GM13976 (cell line): ENCODE measurements at regions not wholly inside any gene's neighbourhood (a gene's known extent, or its start where the extent isn't known, plus 50 kb on each side); places are given as distances from the start of the nearest gene placed in this dataset.

ENCODE experiments used
- DNase-seq: peaks from one replicate; pipeline ENCODE4 v3.0.0; 2012; ENCODE audit warnings: low spot score
- in situ Hi-C: fragments of 300-500 bp; cut with MboI; formaldehyde crosslinking; loops from one replicate; pipeline ENCODE4 v1.12.0; 2022; ENCODE audit warnings: low sequenced_read_pairs, mixed read lengths, inconsistent platforms; ENCODE audit not compliant: unreplicated experiment
- TF ChIP-seq, protein P1 (sequence below): IDR thresholded peaks from 2 replicates; pipeline ENCODE4 v1.5.1; 2012; ENCODE audit warnings: borderline replicate concordance, mild to moderate bottlenecking; ENCODE audit not compliant: insufficient read depth; ENCODE audit errors: extremely low read depth, missing control alignments, control extremely low read depth

GRCh38 chr3:193972832-193973231 lies 163.1 kb upstream of the HES1 start:
- TF ChIP-seq, protein P1, sequence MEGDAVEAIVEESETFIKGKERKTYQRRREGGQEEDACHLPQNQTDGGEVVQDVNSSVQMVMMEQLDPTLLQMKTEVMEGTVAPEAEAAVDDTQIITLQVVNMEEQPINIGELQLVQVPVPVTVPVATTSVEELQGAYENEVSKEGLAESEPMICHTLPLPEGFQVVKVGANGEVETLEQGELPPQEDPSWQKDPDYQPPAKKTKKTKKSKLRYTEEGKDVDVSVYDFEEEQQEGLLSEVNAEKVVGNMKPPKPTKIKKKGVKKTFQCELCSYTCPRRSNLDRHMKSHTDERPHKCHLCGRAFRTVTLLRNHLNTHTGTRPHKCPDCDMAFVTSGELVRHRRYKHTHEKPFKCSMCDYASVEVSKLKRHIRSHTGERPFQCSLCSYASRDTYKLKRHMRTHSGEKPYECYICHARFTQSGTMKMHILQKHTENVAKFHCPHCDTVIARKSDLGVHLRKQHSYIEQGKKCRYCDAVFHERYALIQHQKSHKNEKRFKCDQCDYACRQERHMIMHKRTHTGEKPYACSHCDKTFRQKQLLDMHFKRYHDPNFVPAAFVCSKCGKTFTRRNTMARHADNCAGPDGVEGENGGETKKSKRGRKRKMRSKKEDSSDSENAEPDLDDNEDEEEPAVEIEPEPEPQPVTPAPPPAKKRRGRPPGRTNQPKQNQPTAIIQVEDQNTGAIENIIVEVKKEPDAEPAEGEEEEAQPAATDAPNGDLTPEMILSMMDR, result no peak
- no peak for DNase-seq
- in situ Hi-C loops, result loop anchor here (25.0 kb wide), 1 partner anchor 339 kb away; no protein-coding TSS in a partner anchor

DNA sequence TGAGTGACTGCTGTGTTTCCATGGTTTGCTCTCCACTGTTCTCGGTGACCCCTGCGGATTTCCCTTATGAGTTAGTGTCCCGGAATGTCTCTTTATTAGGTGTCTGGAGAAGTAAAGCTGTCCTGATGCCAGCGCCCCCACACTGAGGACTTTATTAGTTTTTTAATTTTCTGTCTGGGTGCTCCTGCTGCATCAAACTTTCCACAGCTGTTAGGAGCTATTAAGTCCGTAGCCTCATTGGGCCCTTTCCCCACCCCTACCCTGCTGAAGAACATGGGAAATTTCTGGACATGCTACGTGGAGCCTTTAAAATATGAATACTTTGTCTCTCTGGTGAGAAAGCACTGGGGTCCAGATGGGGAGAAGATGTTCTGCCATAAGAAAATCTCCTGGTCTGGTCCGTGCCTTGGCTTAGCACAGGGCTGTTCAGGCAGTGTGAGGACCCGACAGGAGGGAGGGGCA lies 161.7 kb upstream of the HES1 start:
- in situ Hi-C loops, result loop anchor here (25.0 kb wide), 1 partner anchor 338 kb away; no protein-coding TSS in a partner anchor
- TF ChIP-seq, protein P1, result no peak

DNA sequence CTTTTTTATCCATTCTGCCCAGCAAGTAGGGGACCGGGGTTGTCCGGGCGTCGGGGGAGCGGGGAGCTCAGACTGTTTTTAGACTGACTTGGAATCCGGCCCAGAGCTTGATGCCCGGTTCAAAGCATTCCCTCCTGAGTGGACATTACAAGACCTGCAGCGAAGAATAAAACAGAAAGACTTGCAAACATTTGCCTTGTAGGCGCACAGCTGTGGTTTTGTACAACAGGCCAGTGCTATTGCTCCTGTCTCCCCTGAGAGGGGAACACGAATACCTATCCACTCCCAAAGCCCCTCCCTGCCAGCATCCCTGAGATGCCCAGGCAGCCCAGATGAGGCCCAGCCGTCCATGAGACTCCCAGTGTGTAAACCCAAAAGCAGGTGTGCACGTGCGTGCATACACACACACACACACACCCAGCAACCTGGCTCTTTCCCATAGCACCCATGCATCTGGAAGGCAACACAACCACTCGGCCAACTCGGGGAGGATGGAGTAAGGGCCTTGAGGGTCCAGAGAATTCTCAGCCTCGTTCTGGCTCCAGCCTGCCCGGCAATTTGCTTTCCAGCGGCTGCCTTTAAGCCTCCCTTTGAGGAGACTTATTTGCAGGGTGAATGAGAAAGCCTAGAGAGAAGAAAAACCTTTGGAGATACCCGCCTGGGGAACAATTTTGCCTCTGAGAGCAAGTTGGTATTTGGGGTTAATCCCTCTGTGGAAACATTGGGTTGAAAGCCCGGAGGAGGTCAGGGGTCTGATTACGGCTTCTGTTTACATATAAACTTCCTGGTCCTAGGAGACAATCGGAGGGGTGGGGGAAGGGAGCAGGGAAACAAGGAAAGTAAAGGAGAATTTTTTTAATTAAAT lies 161.0 kb upstream of the HES1 start:
- in situ Hi-C loops, result loop anchor here (25.0 kb wide), 1 partner anchor 337 kb away; no protein-coding TSS in a partner anchor
- no peak for DNase-seq
- TF ChIP-seq, protein P1, result no peak

More for the DNA sequence above, 161.7 kb upstream of the HES1 start:
- DNase-seq, result no peak

GRCh38 chr3:193977622-193978021 lies 158.3 kb upstream of the HES1 start:
- in situ Hi-C loops, result no loop called here
- TF ChIP-seq, protein P1, result no peak
- no peak for DNase-seq

DNA sequence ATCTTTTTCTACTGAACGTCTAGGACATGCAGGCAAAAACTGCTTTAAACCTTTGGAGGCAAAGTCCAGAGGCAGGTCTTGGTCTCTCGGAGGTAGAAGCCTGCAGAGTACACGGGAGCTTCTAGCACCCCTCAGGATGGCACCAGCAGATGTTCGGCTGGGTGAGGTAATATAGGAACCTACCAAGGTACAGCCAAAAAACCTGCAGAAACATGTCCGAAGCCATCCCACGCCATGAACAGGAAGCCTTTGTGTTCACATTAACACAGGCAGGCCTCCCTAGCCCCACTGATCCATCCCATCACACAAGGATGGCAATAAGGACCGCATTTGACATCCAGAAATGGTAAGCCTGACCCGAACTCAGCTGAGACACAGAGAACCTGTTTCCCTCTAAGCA lies 157.9 kb upstream of the HES1 start:
- no peak for DNase-seq
- TF ChIP-seq, protein P1, result no peak
- in situ Hi-C loops, result no loop called here

DNA sequence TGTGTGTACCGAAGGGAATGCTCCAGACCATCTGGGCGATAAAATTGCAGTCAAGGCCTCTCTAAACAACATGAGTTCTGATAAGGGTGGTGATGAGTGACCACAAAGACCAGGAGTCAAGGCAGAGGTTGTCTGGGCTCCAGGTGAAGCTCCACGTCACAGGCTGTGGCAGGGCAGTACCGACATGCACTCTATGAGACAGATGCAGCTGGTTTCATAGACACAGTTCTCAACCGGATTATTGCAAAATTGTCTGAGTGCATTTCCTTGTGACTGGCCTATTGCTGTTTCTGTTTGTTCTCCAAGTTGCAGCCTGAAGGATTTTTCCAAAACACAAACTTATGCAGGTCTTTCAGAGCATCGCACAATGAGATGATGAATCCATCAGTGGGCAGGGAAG lies 157.5 kb upstream of the HES1 start:
- no peak for DNase-seq
- in situ Hi-C loops, result no loop called here
- TF ChIP-seq, protein P1, result no peak
